ENCODE measurements at regions not wholly inside any gene's neighbourhood (a gene's known extent, or its start where the extent isn't known, plus 50 kb on each side); places are given as distances from the start of the nearest gene placed in this dataset.

- Histone ChIP-seq H3K27me3 (ENCODE audit: control insufficient read depth, extremely low read depth, insufficient read depth, low read length) (no peaks in the 10 kb centered on the region), H3K27ac (ENCODE audit: control insufficient read depth, insufficient read depth, low read length) (no peak overlapping the region), H3K4me1 (ENCODE audit: control insufficient read depth, extremely low read depth, insufficient read depth, low read length) (no peaks in the 10 kb centered on the region), H3K36me3 (ENCODE audit: control insufficient read depth in 2 of 2, extremely low read depth in 1 of 2, insufficient read depth in 2 of 2, low read length in 2 of 2) (no peaks in the 10 kb centered on the region), H3K9me3 (ENCODE audit: control insufficient read depth, low read depth, low read length) (no peaks in the 10 kb centered on the region), H3K9me1 (ENCODE audit: control insufficient read depth, extremely low read depth, insufficient read depth, low read length) (no peaks in the 10 kb centered on the region), H3K9ac (ENCODE audit: control insufficient read depth, extremely low read depth, insufficient read depth, low read length) (no peak overlapping the region), H4K20me1 (ENCODE audit: control insufficient read depth, extremely low read depth, insufficient read depth, low read length) (no peaks in the 10 kb centered on the region), H3K4me2 (ENCODE audit: control insufficient read depth, extremely low read depth, insufficient read depth, low read depth, low read length) (no peak overlapping the region), H2AFZ (ENCODE audit: control insufficient read depth, low read length) (no peak overlapping the region), H3K4me3 (ENCODE audit: control insufficient read depth in 2 of 3, extremely low read depth in 1 of 3, insufficient read depth in 2 of 3, low read depth in 1 of 3, low read length in 3 of 3) (no peak overlapping the region), H3K79me2 (ENCODE audit: control insufficient read depth, insufficient read depth, low read length) (no peaks in the 10 kb centered on the region)
- FAIRE-seq: no peak
- DNase-seq (ENCODE audit: low read depth, low spot score): no peak
- TF ChIP-seq CTCF (optimal IDR thresholded peaks at IDR 0.05 in 1 of 3, IDR thresholded peaks at IDR 0.05 in 1 of 3, conservative IDR thresholded peaks at IDR 0.05 in 1 of 3; ENCODE audit: extremely low read depth in 1 of 3, insufficient read depth in 2 of 3, low read length in 3 of 3) (no peak), EZH2 (IDR thresholded peaks at IDR 0.05; ENCODE audit: low read length) (no peak)
- dilution Hi-C loops (cut with MboI; ENCODE audit: extremely low pct_ligation_motif_present, low sequenced_read_pairs): no loop called here
Measured at GRCh38 chr5:18032744-18033143, 398.5 kb downstream of the TAF11L14 start.

GRCh38 chr5:18036531-18036930, 402.3 kb downstream of the TAF11L14 start:
- no peak overlapping the region for H3K4me3 ChIP-seq (ENCODE audit: control insufficient read depth in 2 of 3, extremely low read depth in 1 of 3, insufficient read depth in 2 of 3, low read depth in 1 of 3, low read length in 3 of 3)
- no peaks in the 10 kb centered on the region for H3K4me1 ChIP-seq (ENCODE audit: control insufficient read depth, extremely low read depth, insufficient read depth, low read length)
- no peak for FAIRE-seq

More at GRCh38 chr5:18036531-18036930, 402.3 kb downstream of the TAF11L14 start:
- Histone ChIP-seq H3K4me2 (ENCODE audit: control insufficient read depth, extremely low read depth, insufficient read depth, low read depth, low read length) (no peak overlapping the region), H2AFZ (ENCODE audit: control insufficient read depth, low read length) (no peak overlapping the region), H3K36me3 (ENCODE audit: control insufficient read depth in 2 of 2, extremely low read depth in 1 of 2, insufficient read depth in 2 of 2, low read length in 2 of 2) (no peaks in the 10 kb centered on the region), H4K20me1 (ENCODE audit: control insufficient read depth, extremely low read depth, insufficient read depth, low read length) (no peaks in the 10 kb centered on the region), H3K9ac (ENCODE audit: control insufficient read depth, extremely low read depth, insufficient read depth, low read length) (no peak overlapping the region), H3K27ac (ENCODE audit: control insufficient read depth, insufficient read depth, low read length) (no peak overlapping the region), H3K9me1 (ENCODE audit: control insufficient read depth, extremely low read depth, insufficient read depth, low read length) (no peaks in the 10 kb centered on the region), H3K9me3 (ENCODE audit: control insufficient read depth, low read depth, low read length) (no peaks in the 10 kb centered on the region), H3K79me2 (ENCODE audit: control insufficient read depth, insufficient read depth, low read length) (no peaks in the 10 kb centered on the region), H3K27me3 (ENCODE audit: control insufficient read depth, extremely low read depth, insufficient read depth, low read length) (no peaks in the 10 kb centered on the region)
- no peak for TF ChIP-seq CTCF (optimal IDR thresholded peaks at IDR 0.05 in 1 of 3, IDR thresholded peaks at IDR 0.05 in 1 of 3, conservative IDR thresholded peaks at IDR 0.05 in 1 of 3; ENCODE audit: extremely low read depth in 1 of 3, insufficient read depth in 2 of 3, low read length in 3 of 3)
- TF ChIP-seq EZH2 (IDR thresholded peaks at IDR 0.05; ENCODE audit: low read length): no peak
- no peak for DNase-seq (ENCODE audit: low read depth, low spot score)
- dilution Hi-C loops (cut with MboI; ENCODE audit: extremely low pct_ligation_motif_present, low sequenced_read_pairs): no loop called here
